ENCODE measurements at regions not wholly inside any gene's neighbourhood (a gene's known extent, or its start where the extent isn't known, plus 50 kb on each side); places are given as distances from the start of the nearest gene placed in this dataset.

DNA sequence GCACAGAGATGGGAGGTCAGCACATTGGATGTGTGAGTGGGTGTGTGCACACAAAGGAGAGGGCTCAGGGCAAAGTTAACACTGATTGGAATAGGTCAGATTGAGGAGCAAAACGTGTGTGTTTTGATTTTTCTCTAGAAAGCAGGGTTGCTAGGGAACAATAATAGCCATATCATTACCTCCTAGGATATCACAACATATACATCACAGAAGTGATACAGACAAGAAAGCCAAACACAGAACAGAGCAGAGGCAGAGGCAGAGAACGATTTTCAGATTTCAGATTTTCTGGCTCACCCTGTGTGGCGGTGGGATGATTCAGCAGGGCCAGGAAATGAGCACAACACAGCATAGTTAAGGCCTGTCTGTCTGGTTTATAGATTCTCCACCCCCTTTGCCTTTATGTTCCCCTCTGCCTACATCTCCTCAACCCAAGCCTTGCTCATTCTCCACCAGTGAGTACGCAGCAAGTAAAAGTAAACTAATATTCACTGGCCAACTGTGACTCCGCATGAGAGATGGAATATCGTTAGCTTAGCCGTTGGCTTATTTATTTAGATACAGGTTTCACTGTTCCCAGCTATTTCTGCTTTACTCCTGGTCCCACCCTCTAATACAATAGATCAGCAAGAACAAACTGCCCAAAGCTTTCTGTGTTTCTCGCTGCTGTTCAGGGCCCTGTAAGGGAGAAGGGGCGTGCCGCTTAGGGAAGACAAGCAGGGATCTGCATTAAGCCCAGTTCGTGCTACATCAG, 182.7 kb upstream of the TSC22D1 start:
- TF ChIP-seq CREB1 (IDR thresholded peaks at IDR 0.05) (no peak), CREB1 (CRISPR knock-in tag; IDR thresholded peaks at IDR 0.05) (no peak), ZBTB40 (IDR thresholded peaks at IDR 0.05) (no peak), ZBTB40 (CRISPR knock-in tag; IDR thresholded peaks at IDR 0.05) (no peak), ZSCAN20 (CRISPR knock-in tag; IDR thresholded peaks at IDR 0.05; ENCODE audit: borderline replicate concordance) (no peak), ZBTB34 (CRISPR knock-in tag; IDR thresholded peaks at IDR 0.05) (no peak), REST (IDR thresholded peaks at IDR 0.05; ENCODE audit: borderline replicate concordance in 1 of 2, low read depth in 1 of 2, low read length in 2 of 2) (no peak), SMC3 (IDR thresholded peaks at IDR 0.05; ENCODE audit: low read length) (no peak), KDM5A (IDR thresholded peaks at IDR 0.05; ENCODE audit: borderline replicate concordance, low read length) (no peak), POLR2A (IDR thresholded peaks at IDR 0.05; ENCODE audit: insufficient read depth in 1 of 2, low read depth in 2 of 2, low read length in 2 of 2) (no peak), CHD2 (IDR thresholded peaks at IDR 0.05; ENCODE audit: low read depth, low read length) (no peak), SETDB1 (CRISPR knock-in tag; IDR thresholded peaks at IDR 0.05; ENCODE audit: borderline replicate concordance) (no peak), ZNF18 (CRISPR knock-in tag; IDR thresholded peaks at IDR 0.05; ENCODE audit: insufficient replicate concordance) (no peak)
- TF ChIP-seq, protein P1, sequence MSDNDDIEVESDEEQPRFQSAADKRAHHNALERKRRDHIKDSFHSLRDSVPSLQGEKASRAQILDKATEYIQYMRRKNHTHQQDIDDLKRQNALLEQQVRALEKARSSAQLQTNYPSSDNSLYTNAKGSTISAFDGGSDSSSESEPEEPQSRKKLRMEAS (IDR thresholded peaks at IDR 0.05) = no peak
